ENCODE measurements at regions not wholly inside any gene's neighbourhood (a gene's known extent, or its start where the extent isn't known, plus 50 kb on each side); places are given as distances from the start of the nearest gene placed in this dataset.
"Not testable (repeated sequence)": the region's sequence is repeated elsewhere in the genome, so short reads cannot be mapped to it uniquely, and the experiment has no call there.

GRCh38 chr7:91569728-91570457 is 305.7 kb downstream of the FZD1 start:
- no peak for DNase-seq

- peak; percentile 62 for DNase-seq
Observed at GRCh38 chr7:91570560-91570959, 306.3 kb downstream of the FZD1 start.

DNA sequence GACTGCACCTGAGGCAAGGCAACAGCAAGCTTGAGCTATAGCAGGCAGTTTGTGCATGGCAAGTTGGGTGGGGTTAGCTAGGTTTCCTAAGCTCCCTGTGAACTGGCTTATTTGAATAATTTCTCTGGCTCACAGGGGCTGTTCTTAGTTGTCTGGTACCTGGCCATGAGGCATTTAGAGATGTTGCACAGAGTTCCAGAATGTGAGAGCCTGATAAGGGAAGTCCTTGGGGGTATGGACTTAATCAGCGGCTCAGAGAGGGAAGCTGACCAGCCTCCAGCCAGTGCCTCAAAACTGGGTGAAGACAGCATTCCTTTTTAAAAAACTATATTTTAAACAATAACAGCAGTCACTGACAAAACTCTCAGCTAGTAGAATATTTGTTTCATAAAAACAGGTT is 307.4 kb downstream of the FZD1 start:
- DNase-seq, result no peak

DNA sequence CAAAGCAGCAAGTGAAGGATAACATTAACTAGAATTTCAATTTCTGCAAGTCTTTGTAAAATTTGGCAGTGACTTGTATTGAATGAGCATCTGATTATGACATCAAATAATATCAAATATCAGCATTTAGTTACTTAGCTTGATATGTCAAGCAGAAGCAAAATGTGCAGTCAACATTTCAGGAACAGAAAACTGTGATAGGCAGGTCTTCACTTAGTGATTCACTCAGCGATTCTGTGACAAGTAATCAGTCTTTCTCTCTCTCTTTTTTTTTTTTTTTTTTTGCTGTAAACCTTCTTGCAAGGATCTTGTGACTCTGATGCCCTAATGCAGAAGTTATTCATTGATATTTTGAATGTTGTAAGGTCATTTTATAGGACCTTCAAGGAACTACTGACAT is 307.1 kb downstream of the MTERF1 start:
- DNase-seq, result no peak

- not testable (repeated sequence) for DNase-seq
Observed at GRCh38 chr7:91576459-91576858, 304.0 kb downstream of the MTERF1 start.

DNA sequence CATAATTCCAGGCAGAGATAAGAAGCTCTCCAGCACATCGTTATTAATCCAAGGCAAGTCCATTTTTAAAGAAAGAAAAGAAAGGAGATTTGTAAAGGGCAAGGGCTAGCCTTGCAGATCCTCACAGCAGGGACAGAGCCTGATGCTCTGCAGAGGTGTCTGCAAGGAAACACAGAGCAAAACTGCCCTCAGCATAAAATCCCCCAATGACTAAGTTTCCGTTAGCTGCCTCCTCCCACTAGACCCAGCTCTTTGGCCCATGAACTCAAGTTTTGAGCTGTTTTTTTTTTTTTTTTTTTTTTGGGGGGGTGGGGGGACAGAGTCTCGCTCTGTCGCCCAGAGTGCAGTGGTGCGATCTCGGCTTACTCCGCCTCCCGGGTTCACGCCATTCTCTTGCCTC is 300.7 kb downstream of the MTERF1 start:
- DNase-seq, result no peak

DNA sequence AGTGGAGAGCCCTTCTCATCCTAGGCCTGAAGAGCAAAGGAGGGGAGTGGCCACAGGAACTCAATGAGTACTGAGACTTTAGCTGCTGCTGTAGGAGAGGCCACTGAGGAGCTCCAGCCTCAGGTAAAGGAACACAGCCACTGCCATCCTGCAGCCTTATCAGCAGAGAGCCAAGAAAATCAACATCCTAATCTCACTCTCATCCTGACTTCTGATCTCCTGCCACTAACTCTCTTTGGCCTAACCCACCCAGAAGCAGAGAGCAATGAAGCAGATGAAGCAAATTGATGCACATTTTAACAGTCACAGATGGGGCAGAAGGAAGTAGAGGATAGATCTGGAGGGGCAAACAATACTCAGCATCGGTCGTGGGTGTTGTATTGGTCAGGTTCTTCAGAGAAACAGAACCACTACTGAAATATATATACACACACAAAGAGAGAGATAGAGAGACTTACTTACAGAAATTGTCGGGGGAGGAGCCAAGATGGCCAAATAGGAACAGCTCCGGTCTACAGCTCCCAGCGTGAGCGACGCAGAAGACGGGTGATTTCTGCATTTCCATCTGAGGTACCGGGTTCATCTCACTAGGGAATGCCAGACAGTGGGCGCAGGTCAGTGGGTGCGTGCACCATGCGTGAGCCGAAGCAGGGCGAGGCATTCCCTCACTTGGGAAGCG is 297.6 kb downstream of the MTERF1 start:
- DNase-seq, result no peak

GRCh38 chr7:91596287-91596686 is 284.2 kb downstream of the MTERF1 start:
- DNase-seq, result no peak

DNA sequence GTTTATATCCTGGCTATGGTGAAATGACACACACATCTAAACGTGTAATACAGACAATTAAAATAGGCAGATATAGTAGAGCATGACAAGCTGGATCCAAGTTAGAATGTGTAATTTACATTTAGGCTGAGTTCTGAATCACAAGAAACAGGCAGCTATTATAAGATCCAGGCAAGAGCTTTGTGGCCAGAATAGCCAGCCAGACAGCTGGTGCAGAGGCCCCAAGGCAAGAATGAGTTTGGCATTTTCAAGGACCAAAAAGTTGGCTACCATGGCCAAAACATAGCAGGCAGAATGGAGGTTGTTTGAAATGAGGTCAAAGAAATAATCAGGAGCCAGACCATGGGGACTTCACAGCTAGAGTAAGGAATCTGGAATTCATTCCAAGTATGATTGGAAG is 281.7 kb downstream of the MTERF1 start:
- DNase-seq, result no peak

GRCh38 chr7:91600112-91600511 is 280.4 kb downstream of the MTERF1 start:
- no peak for DNase-seq

- DNase-seq, result no peak
Observed at GRCh38 chr7:91603707-91604106, 276.8 kb downstream of the MTERF1 start.

GRCh38 chr7:91608606-91609005 is 271.9 kb downstream of the MTERF1 start:
- DNase-seq, result no peak

- no peak for DNase-seq
Observed at GRCh38 chr7:91609525-91609924, 271.0 kb downstream of the MTERF1 start.

DNA sequence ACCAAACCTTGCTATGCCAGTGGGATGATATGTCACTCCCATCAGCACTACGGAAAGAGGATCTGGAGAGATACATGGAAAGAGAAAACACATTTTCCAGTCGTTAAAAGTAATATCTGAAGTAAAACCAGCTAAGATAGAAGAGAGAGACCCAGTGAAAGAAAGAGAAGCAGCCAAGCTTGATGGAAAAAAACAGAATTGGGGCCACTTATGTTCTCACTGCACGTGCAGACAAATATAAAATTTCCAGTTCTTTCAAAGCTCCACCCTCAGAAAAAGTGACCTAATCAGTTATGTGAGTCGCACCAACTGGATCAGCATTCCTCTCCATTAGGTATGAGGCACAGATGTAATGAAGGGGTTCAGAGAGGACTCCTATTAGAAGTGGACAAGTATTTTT is 266.1 kb downstream of the MTERF1 start:
- DNase-seq, result no peak

DNA sequence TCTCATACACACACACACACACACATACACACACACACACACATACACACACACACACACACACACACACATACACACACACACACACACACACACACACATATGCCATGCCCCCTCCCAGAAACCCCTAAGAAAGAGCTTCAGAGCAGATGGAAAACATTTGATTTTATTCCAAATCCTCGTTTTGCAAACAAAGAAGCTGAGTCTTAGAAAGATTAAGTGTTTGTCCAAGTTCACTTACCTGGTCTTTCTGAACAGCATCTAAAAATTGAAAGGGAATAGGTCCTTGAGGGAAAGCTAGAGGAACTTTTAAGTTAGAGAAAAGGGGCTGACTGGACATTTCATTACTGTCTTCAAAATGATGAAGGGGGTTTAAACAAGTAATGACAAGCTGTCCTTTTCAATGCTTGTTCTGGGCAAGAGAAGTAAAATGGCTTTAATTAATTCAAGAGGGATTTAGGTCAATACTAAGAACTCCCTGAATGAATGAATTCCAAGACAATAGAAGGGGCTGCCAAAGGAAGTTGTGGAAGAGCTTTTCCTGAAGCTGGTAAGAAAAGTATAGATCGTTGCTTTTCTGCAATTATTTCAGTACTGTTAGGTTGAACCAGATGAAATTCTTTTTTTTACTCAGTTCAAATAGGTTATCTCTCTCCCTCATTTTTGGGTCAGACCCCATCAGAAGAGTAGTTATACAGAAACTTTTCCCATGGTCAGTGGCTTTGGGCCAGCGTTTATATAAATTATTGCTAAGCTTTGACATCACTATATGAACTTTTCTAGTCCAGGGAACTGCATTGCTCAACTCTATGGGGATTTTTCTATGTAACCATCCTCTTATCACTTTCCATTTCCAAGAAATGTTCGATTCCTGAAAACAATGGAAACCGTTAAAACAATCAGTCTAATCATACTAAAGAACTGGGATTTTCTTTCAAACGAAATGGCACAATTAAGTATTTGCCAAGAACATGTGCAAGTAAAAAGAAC is 261.4 kb downstream of the MTERF1 start:
- peak; percentile 41 for DNase-seq

- no peak for DNase-seq
Observed at GRCh38 chr7:91620827-91621226, 259.7 kb downstream of the MTERF1 start.

DNA sequence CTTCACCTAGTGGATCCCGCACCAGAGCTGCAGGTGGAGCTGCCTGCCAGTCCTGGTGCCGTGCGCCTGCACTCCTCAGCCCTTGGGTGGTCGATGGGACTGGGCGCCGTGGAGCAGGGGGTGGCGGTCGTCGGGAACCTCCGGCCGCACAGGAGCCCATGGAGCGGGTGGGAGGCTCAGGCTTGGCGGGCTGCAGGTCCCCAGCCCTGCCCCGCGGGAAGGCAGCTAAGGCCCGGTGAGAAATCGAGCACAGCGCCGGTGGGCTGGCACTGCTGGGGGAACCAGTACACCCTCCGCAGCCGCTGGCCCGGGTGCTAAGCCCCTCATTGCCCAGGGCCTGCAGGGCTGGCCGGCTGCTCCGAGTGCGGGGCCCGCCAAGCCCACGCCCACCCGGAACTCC is 253.2 kb downstream of the MTERF1 start:
- DNase-seq, result not testable (repeated sequence)

- no peak for DNase-seq
Observed at GRCh38 chr7:91628742-91629141, 251.8 kb downstream of the MTERF1 start.

DNA sequence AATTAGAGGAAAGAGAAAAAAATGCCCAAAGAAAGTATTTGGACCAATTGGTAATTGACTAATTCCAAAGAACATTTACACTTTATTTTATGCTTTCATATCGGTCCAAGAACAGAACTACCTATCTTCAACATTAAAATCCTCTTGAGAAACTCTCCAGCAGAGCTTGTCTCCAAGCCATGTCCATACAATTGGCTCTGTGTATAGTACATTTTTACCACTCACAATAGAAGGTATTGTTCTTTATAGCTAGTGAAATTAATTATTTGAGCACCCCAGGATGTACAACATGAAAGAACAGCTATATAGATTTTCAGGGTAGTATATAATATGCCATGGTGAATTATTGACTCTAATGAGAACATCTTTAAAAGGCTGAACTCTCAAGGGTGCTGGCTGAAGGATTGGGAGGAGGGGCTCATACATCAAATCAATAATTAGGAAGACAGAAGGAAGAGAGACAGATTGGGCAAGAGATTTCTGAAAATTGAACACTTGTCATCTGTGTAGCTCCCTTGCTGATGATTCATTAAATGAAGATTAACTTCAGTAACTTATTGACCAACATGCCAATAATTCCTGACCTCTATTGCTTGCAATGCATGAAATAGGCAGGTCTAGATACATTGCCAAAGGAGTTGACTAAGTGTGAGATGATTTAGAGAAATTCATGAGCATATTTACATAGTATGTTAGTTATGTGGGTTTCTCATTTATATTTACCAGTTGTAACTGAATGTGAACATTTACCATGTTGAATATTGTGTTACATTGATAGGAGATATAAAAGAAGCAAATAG is 249.7 kb downstream of the MTERF1 start:
- DNase-seq, result no peak

GRCh38 chr7:91632234-91632940 is 248.1 kb downstream of the MTERF1 start:
- DNase-seq, result no peak

- DNase-seq, result no peak
Observed at GRCh38 chr7:91633013-91633441, 247.5 kb downstream of the MTERF1 start.

All from tongue (tissue), 1 donor.